OCI-LY7 (cell line): ENCODE measurements at regions not wholly inside any gene's neighbourhood (a gene's known extent, or its start where the extent isn't known, plus 50 kb on each side); places are given as distances from the start of the nearest gene placed in this dataset.

Source experiments
- CTCF ChIP-seq: fragments of 200-600 bp; sonication (generic); conservative IDR thresholded peaks from 2 replicates; pipeline ENCODE4 v1.5.1; 2014; ENCODE audit warnings: mild to moderate bottlenecking, antibody characterized with exemption, low read length, moderate library complexity, mixed read lengths
- EZH2phosphoT487 ChIP-seq: fragments of 200-600 bp; sonication (generic); IDR thresholded peaks from 2 replicates; pipeline ENCODE4 v1.6.1; 2018; ENCODE audit warnings: low read depth, borderline replicate concordance, mild to moderate bottlenecking, mixed run types, antibody characterized with exemption, low read length, moderate library complexity, mixed read lengths

- TF ChIP-seq CTCF (no peak), EZH2phosphoT487 (no peak)
Observed at GRCh38 chr11:109138196-109138595, 283.8 kb upstream of the C11orf87 start.
